Activated CD8-positive, alpha-beta memory T cell treated with anti-CD3 and anti-CD28 coated beads, Interleukin-2, amount 50 U/mL, for 1 hour (primary cell): ENCODE measurements at regions not wholly inside any gene's neighbourhood (a gene's known extent, or its start where the extent isn't known, plus 50 kb on each side); places are given as distances from the start of the nearest gene placed in this dataset.
"Not testable (repeated sequence)": the region's sequence is repeated elsewhere in the genome, so short reads cannot be mapped to it uniquely, and the experiment has no call there.

ENCODE experiments used
- DNase-seq: peaks from one replicate; pipeline ENCODE4 v3.0.0-alpha.2; 2020; ENCODE audit errors: extremely low read depth

DNA sequence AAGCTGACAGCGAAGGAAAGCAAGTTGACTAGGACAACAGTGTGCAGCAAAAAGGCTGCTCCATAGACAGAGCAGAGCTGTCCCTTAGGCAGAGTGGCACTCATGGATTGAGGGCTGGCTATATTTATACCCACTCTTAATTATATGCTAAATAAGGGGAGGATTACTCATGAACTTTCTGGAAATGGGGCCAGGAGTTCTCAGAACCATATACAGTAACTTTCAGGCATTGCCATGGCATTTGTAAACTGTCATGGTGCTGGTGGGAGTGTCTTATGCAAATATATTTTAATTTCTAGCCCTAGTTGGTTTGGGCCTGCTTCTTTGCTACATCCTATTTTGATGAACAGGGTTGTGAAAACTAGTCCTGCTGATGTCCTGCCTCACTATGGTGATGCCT is 279.5 kb upstream of the MGAT5 start:
- no peak for DNase-seq

DNA sequence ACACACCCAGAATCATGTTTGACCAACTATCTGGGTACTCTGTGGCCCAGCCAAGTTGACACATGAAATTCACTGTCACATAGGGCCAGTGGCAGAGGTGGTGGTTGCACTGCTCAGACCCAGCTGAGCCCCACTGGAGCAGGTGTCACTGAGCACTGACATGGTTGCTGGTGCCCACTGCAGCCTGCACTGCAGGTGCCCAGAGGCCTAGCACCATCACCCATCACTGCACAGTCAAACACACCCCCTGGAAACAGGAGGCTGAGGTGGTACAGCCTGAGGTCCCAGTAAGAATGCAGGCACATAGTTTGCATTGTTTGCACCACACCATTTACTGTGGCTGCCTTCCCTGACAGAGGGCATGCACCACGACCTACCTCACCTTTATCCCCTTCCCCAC is 278.7 kb upstream of the MGAT5 start:
- no peak for DNase-seq

DNA sequence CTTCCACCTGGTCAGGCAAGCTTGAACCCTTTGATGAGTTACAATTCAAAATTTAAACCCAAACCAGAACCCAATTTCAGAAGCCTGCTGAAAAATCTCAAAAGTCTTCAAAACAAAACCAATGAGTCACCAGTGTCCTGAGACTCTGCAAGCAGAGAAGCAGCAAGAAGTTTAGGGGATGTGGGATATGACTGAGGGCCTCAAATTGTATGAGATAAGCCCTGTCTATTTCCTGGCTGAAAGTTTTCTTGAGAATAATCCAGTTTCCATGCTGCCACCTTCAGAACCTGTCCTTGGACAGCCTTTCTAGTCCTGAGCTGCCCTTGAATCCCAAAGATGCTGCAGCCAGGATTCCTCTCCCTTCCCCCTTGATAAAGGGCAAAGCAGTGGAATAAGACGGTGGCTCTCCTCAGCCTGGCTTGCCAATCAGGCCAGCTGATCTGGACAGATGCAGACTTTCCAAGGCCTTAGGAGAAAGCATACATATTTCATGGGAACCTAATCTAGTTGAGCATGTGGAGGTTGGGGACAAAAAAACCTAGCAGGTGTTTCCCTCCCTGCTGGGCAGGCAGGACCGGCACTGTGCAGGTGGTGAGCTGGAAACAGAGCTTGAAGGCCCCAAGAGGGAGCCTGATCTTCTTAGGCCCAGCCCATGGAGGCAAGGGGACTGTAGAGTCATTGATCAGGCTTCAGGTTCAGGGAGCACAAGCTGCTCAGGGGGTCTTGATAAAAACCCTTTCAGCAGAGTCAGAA is 278.0 kb upstream of the MGAT5 start:
- DNase-seq, result no peak

DNA sequence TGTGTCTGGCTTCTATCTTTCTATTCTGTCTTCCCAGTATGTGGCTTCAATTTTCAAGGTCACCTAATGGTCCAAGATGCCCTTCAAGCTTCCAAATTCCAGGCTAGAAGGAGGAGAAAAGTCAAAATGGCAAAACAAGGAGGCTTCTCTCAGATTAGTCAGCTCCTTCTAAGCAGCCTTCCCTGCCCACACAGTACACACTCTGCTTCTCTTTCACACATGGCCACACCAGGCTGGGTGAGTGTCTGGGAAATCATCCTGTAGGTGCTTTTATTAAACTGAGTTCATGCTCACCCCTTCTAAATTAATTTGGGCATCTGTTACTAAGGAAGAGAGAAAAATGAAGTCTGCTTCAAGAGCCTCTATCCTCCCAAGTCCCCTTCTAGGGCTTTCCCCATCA is 277.2 kb upstream of the MGAT5 start:
- no peak for DNase-seq

DNA sequence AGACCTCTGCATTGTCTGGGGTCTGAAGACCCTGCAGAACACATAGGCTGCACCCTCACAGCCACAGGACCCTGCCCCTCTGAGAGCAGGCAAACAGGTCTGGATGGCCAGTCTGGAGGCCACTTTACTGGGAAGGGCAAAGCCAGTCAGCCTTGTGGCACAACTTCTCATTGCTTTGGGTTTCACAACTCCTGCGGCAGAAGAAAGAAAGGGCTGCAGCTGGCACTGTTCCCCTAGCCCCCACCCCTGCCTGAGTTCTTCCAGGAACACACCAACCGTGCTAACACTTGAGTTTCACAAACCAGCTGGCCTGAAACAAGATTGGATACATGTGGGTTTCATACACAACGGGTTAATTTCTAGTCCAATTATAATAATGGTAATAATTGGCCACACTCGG is 276.5 kb upstream of the MGAT5 start:
- no peak for DNase-seq

DNA sequence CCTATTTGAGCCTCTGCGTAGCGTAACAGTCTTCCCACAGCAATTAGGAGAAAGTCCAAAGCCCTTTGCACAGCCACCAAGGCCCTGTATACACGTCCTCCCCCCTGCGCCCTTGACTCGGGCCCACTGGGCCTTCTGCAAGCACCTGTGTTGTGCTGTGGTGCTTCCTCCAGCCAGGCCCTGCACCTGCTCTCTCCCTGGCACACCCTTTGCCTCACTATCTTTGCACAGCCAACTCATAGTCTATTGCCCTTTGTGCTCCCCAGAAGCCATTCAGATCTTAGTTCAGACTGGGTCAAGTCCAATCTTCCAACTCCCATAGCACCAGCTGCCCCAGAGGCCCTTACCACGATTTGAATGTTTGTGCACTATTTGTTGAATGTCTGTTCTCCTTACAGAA is 271.6 kb upstream of the MGAT5 start:
- no peak for DNase-seq

DNA sequence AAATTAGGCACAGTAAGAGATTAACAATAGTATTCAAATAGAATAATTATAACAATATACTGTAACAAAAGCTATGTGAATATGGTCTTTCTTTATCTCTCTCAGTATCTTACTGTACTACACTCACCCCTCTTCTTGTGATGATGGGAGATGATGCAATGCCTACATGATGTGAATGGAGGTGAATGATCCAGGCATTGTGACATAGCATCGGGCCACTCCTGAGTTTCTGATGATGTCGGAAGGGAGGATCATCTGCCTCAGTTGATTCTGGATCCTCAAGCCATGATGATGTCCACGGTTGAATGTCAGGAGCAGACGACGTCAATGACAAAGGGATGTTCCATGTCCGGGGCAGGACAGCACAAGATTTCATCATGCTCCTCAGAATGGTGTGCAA is 268.3 kb upstream of the MGAT5 start:
- DNase-seq, result no peak

DNA sequence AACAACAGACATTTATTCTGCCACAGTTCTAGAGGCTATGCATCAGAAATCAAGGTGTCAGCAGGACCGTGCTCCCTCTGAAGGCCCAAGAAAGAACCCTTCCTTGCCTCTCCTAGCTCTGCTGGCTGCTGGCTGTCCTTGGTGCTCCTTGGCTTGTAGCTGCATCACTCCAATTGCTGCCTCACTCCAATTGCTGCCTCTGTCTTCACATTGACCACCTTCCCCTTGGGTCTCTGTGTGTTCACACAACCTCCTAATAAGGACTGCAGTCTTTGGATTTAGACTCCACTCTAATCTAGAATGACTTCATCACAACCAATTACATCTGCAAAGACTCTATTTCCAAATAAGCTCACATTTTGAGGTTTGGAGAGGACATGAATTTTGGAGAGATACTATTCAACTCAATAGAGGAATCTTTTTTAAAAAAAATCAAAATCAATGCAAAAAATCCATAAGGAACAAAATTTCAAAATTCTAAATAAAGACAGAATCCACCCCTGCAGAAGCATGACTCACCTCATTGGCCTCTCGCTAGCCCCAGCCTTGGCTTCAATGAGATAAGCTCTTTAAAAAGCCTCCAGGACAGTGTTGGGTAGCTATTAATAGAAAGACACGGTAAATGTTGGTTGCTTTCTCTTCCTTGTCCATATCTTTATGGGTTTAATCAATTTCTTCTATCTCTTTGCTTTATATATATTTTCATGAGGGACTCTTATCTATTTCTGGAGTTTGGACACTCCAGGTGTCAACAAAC is 267.6 kb upstream of the MGAT5 start:
- no peak for DNase-seq

DNA sequence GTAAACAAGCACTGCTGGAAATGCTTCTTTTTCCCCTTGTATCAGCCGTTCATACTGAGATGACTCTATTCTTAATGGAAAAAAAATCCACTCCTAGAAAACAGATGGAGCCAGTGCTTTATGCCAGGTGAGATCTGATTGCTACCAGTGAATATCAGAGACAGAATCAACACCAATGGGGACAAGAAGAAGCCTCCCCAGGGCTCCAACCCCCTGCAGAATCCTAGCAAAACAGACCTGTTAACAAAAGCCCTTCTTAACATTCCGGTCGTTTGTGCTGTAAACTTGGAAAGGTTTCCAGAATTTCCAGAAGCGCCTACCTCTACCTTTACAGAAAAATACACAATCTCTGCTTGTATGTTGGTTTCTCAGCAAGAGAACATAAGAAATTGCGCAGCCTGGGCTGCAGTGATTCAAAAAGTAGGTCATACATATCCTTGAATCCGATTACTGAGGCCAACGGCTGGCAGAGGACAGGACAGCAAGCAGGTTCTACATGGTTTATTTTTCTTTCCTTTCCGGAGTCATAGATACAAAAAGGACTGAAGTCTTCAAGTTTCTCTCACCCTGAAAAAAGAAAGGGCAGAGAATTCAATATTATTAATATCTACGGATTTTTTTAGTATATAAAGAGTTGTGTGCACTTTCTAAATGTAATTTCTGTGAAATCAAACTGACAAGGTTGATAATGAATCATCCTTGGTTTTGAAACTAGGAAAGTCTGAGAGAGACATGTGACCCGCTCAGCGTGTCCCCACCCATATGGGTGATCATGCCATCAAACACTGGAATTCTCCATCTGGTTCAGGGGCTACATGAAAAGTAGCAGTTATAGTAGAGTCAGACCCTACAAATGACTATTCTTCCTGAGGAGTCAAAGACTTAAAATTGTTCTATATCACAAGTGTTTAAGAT is 266.7 kb upstream of the MGAT5 start:
- no peak for DNase-seq

DNA sequence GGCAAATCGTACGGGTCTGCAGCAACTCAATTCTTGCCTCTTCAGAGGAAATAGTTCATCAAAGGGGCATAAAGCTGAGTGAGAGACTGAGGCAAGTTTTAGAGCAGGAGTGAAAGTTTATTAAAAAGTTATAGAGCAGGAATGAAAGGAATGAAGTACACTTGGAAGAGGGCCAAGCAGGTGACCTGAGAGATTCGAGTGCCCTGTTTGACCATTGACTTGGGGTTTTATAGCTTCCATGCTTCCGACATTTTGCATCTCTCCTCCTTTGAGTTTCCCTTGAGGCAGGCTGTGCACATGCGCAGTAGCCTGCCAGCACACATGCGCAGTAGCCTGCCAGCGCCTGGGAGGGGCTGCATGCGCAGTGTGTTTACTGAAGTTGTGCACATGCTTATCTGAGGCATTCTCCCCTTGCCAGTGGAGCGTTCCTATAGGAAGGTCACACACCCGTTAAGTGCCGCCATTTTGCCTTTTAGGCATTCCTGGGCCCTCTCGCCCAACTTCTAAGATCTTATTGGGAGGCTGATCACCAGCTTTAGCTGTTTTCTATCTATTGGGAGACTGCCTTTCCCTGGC is 265.5 kb upstream of the MGAT5 start:
- no peak for DNase-seq

DNA sequence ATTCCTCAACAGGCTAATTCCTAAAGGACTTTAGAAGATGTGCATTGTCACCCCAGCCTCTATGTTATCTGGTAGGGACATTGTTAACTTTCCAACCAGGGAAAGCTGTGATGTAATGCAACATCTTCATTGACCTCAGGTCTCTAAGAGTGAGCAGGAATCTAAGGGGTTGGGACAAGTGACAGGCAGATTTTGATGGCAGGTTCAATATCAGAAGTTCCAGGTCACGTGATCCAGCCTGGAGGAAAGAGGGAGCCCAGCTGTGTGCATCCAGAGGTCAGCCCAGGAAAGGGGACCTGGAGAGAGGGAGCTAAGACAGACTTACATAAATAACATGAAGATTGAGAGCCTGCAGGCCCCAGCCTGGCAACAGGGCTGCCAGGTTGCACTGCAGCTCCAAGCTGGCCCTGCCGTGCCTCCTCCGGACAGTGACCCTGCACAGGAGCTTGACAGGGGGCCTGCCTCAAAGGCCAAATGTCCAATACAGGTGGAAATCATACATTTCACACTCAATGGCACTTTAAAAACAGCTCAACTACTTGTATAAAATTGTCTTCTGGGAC is 262.2 kb upstream of the MGAT5 start:
- no peak for DNase-seq

DNA sequence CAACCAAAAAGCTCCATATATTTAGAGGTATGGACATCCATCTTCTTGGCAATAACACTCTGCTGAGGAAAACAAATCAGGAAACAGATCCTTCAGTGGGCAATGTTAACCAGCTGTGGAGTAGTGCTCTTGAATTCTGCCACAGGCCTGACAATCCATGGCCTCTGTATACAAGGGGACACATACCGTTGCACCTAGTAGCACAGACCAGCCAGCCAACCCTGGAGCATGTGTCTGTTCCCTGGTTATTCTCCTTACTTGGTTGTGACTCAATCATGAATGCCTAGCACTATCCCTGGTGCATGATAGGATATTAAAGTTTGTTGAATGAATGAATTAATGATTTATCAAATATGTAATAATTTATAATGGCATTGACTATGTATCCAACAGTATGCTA is 261.4 kb upstream of the MGAT5 start:
- DNase-seq, result no peak

DNA sequence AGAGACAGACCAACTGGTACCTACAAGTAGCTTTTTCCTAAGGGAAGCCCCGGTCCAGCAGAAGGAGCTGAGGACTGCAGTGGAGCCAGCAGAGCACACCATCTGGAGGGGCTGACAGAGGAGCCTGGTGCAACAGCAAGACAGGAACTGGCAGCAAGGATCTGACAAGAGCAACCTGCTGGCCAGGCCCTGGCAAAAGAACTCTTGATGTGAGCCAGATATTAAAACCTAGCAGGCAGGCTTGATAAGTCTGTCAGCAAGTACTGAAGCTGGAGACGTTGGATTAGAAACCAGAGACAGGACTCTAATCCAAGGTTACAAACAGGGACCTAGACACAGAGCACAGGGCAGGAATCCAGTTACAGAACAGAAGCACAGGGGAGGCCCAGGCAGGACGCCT is 260.7 kb upstream of the MGAT5 start:
- DNase-seq, result no peak

DNA sequence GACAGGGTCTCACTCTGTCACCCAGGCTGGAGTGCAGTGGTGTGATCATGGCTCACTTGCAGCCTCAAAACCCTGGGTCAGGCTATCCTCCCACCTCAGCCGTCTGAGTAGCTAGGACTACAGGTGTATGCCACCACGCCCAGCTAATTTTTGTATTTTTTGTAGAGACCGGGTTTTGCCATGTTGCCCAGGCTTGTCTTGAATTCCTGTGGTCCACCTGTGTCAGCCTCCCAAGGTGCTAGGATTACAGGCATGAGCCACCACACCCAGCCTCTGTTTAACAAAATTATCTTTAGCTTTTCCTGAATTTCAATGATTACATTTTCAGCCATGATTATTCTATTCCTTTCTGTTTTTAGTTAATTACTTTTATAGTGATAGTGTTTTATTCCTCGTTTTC is 255.1 kb upstream of the MGAT5 start:
- DNase-seq, result not testable (repeated sequence)

DNA sequence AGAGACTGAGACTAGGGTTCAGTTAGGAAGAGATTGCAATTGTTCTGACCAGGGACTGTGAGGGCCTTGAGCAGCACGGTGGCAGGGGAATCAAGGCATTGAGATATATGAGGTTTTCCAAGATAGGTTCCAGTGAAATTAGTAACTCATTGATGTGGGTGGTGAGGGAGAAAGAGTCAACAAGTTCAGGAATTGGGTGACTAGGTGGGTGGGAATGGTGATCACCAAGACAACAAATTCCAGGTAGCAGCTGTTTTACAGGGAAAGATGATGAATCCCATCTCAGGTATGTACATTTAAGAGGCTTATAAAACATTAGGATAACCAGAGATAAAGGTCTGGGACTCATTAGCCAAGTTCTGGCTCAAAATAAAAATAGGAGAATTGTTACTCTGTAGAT is 251.5 kb upstream of the MGAT5 start:
- no peak for DNase-seq

DNA sequence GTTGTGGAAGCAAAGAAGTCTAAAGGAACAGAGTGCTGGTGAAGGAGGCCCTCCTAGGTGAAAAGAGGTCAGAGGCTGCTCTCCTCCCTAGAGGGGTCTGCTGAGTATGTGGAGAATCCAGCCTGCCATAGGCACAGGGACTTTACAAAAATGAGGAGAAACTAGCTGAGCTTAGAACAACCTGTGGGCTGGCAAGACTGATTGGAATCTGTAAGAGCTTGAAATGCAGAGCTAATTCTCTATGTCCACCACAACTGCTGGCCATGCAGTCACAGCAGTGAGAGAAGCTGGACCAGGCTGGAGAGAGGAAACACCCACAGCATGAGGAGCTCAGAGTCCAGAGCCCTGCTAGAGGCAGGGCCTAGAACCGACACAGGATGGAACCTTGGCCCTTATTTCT is 251.0 kb upstream of the MGAT5 start:
- DNase-seq, result no peak

DNA sequence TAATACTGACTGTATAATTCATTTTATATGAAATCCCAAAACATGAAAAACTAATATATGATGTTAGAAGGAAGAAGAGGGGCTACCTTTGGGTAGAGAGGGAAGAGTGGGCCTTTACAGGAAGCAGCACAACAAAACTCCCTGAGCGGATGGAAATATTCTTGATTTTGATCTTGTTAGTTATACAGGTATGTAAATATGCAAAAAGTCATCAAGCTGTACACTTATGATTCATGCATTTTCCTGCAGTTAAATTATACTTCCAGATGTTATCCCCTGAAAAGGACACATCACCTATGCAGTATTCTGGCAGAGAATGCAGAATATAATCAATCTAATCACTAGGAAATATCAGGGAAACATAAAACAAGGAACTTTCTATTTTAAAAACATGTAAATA is 249.4 kb upstream of the MGAT5 start:
- DNase-seq, result no peak

DNA sequence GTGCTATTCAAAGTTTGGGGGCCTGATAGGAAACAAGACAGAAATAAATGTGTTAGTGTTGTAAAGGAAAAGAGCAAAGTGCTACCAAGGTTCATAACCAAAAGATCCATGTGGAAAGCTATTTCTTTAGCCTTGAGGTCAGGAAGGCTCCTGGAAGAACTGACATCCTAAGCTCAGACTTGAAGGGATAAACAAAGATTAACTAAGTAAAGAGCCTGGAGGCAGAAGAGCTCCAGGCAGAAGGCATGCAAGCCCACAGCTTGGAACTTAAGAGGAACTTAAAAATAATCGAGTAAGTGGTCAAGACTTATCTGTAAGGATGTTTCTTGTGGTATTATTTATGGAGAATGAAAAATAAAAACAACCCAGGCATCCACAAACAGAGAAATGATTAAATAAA is 245.0 kb upstream of the MGAT5 start:
- DNase-seq, result no peak

DNA sequence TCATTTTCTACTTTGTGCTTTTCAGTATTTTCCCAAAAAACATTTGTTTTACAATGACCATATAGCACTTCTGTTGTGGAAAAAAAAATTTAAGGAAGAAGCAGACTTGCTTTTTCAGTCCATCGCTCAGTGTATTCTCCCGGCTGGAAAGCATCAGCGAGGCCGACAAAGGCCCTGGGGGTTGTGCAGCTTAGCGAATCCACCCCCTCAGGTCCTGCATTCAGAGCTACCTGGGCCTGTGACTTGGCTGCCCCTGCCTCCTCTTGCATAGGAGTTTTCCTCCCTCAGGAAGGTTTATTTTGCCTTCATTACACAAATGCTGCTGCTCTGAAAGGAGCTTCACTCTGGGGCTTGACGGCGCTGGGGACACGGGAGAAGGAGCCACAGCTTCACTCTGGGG is 244.4 kb upstream of the MGAT5 start:
- DNase-seq, result no peak

DNA sequence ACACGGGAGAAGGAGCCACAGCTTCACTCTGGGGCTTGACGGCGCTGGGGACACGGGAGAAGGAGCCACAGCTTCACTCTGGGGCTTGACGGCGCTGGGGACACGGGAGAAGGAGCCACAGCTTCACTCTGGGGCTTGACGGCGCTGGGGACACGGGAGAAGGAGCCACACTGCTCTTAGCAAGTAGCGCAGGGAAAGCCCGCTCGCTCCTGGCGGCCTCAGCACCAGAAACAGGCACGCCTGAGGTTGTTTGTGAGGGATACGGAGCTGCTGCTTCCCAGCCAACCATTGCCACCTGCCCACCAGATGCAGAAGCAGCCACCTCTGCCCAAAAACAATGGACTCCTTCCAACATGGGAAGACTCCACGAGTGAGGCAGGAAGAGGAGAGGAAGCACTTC is 244.0 kb upstream of the MGAT5 start:
- DNase-seq, result not testable (repeated sequence)

DNA sequence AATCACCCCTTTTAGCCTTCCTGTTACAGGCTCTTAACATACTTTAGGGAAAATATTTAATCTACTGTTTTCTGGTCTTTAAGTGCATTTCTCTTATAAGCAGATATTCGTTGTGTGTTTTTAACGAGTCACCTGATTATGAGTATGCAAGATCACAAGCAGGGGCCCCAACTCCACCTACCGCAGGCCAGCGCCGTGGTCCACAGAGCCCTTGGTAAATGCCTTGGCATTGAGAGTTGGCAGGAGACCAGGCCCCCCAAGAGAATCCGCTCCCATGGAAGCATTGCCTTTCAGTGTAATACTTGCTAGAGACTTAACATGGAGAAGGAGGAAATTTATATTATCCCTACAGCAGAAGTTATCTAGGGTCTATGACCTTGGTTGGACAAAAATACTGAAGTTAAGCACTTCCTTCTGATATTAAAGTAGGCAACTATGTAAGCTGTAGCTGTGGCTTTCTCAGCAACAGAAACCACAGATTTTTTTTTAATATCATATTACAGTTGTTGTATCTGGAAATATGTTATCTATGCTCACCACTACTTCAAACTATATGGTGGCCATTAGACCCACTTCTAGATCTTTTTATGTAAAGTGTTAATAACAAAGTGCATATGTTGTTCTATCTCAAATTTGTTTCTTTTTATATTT is 241.8 kb upstream of the MGAT5 start:
- DNase-seq, result no peak
